GM12878 (cell line): ENCODE measurements at regions not wholly inside any gene's neighbourhood (a gene's known extent, or its start where the extent isn't known, plus 50 kb on each side); places are given as distances from the start of the nearest gene placed in this dataset.

Experiments
- ATAC-seq: fragments of 200-7000 bp; cut with Tn5 transposase; 3 replicates; pipeline ENCODE4 v1.9.1; 2020; ENCODE audit warnings: mild to moderate bottlenecking, moderate library complexity
- BruUV-seq: library from RNA; stranded (reverse); fragments of 400-500 nt; replicated peaks from 2 replicates; lab custom pipeline; 2021; lab: Mats Ljungman, UMichigan
- CTCF ChIA-PET: fragments of 300-600 bp; sonication (Branson Sonifier 250); formaldehyde crosslinking; extraction: SDS; loops from one replicate; lab custom pipeline; 2021; ENCODE audit warnings: inconsistent platforms; lab: Yijun Ruan, JAX
- POLR2A ChIA-PET: fragments of 350-600 bp; formaldehyde crosslinking; extraction: SDS; loops from one replicate; lab custom pipeline; 2021; ENCODE audit warnings: inconsistent platforms; lab: Charles Lee
- RAD21 ChIA-PET: fragments of 300-600 bp; sonication (Branson Sonifier 250); formaldehyde crosslinking; loops from one replicate; lab custom pipeline; 2023; ENCODE audit warnings: antibody characterized with exemption; ENCODE audit not compliant: unreplicated experiment; lab: Charles Lee
- SMC1A ChIA-PET: fragments of 300-600 bp; sonication (Branson Sonifier 250); formaldehyde crosslinking; loops from one replicate; lab custom pipeline; 2023; ENCODE audit not compliant: unreplicated experiment, uncharacterized antibody; lab: Charles Lee
- DNase-seq: peaks from one replicate; pipeline ENCODE4 v3.0.0-alpha.2; 2011; ENCODE audit warnings: low read depth, low spot score
- FAIRE-seq: peaks from 3 replicates; lab custom pipeline; 2011; peaks lifted over from hg19 to GRCh38; lab: Jason Lieb, UNC
- H2AFZ ChIP-seq: 2 replicates; pipeline ENCODE4 v1.6.0; 2011; ENCODE audit warnings: low read depth, low read length, control low read depth; ENCODE audit not compliant: control insufficient read depth
- H3K27ac ChIP-seq: 2 replicates; pipeline ENCODE4 v1.5.1; 2011; ENCODE audit warnings: control low read depth; ENCODE audit not compliant: control insufficient read depth, insufficient read depth
- H3K27me3 ChIP-seq, 2 experiments: replicated peaks in 1 of 2; 2 replicates each; pipeline versions ENCODE4 v1.6.0 to v1.6.1; 2011; ENCODE audit warnings: low read length in 1 of 2; ENCODE audit not compliant: control insufficient read depth in 2 of 2, insufficient read depth in 2 of 2
- H3K36me3 ChIP-seq, 2 experiments: 2 replicates each; pipeline ENCODE4 v1.5.1; 2011; ENCODE audit warnings: low read length in 1 of 2; ENCODE audit not compliant: control insufficient read depth in 2 of 2, insufficient read depth in 2 of 2
- H3K4me1 ChIP-seq: 2 replicates; pipeline ENCODE4 v1.6.1; 2011; ENCODE audit warnings: mild to moderate bottlenecking, low read length, moderate library complexity, mixed read lengths; ENCODE audit not compliant: control insufficient read depth, insufficient read depth
- H3K4me2 ChIP-seq: 2 replicates; pipeline ENCODE4 v1.6.0; 2011; ENCODE audit warnings: control low read depth; ENCODE audit not compliant: control insufficient read depth, insufficient read depth
- H3K4me3 ChIP-seq: fragments of 200-600 bp; sonication (generic); 2 replicates; pipeline ENCODE4 v1.5.1; 2016
- H3K79me2 ChIP-seq: 2 replicates; pipeline ENCODE4 v1.6.0; 2011; ENCODE audit warnings: low read length; ENCODE audit not compliant: control insufficient read depth, insufficient read depth
- H3K9ac ChIP-seq: 2 replicates; pipeline ENCODE4 v1.8.0; 2011; ENCODE audit warnings: low read length, control low read depth, mixed read lengths; ENCODE audit not compliant: control insufficient read depth, insufficient read depth
- H3K9me3 ChIP-seq: replicated peaks from 3 replicates; pipeline ENCODE4 v1.5.1; 2011; ENCODE audit warnings: mild to moderate bottlenecking, low read length; ENCODE audit not compliant: control insufficient read depth, insufficient read depth
- H4K20me1 ChIP-seq: 2 replicates; pipeline ENCODE4 v1.6.0; 2011; ENCODE audit not compliant: control insufficient read depth, insufficient read depth
- ASH2L ChIP-seq: fragments of 300-600, 200-600 bp; sonication (generic); IDR thresholded peaks from 2 replicates; pipeline ENCODE4 v1.6.1; 2017; ENCODE audit warnings: low read depth, mild to moderate bottlenecking, borderline replicate concordance
- BMI1 ChIP-seq: fragments of 450-650 bp; IDR thresholded peaks from 2 replicates; pipeline ENCODE4 v1.6.1; 2016; ENCODE audit warnings: mild to moderate bottlenecking, moderate library complexity, borderline replicate concordance
- BRCA1 ChIP-seq: IDR thresholded peaks from 2 replicates; pipeline ENCODE4 v1.6.1; 2011; ENCODE audit warnings: low read depth, low read length, improper control_type of control experiment
- CBX5 ChIP-seq: sonication (generic); IDR thresholded peaks from 2 replicates; pipeline ENCODE4 v1.6.1; 2016; ENCODE audit warnings: low read depth, moderate library complexity, mild to moderate bottlenecking, inconsistent platforms
- CHD4 ChIP-seq: fragments of 200-600 bp; sonication (generic); IDR thresholded peaks from 2 replicates; pipeline ENCODE4 v1.6.1; 2016; ENCODE audit warnings: mild to moderate bottlenecking
- FOXM1 ChIP-seq: IDR thresholded peaks from 2 replicates; pipeline ENCODE4 v1.6.1; 2012; ENCODE audit warnings: low read depth, mild to moderate bottlenecking, inconsistent platforms, low read length, moderate library complexity
- HCFC1 ChIP-seq: fragments of 150-350 bp; IDR thresholded peaks from 2 replicates; pipeline ENCODE4 v1.6.1; 2014; ENCODE audit warnings: low read length
- IKZF1 ChIP-seq: fragments of 450-650 bp; conservative IDR thresholded peaks from 2 replicates; pipeline ENCODE4 v1.6.1; 2017; ENCODE audit warnings: antibody characterized with exemption, mild to moderate bottlenecking
- IKZF2 ChIP-seq, 2 experiments: fragments of 450-650 bp; IDR thresholded peaks; 2 replicates each; pipeline ENCODE4 v1.6.1; 2017; ENCODE audit warnings: mild to moderate bottlenecking in 2 of 2, moderate library complexity in 2 of 2
- KDM1A ChIP-seq: fragments of 200-600 bp; sonication (generic); IDR thresholded peaks from 2 replicates; pipeline ENCODE4 v1.6.1; 2016; ENCODE audit warnings: borderline replicate concordance
- MEF2B ChIP-seq: fragments of 450-650 bp; IDR thresholded peaks from 2 replicates; pipeline ENCODE4 v1.6.1; 2018; ENCODE audit warnings: mild to moderate bottlenecking, moderate library complexity; ENCODE audit not compliant: partially characterized antibody, poor library complexity, severe bottlenecking
- RBBP5 ChIP-seq: fragments of 200-600 bp; sonication (generic); conservative IDR thresholded peaks from 2 replicates; pipeline ENCODE4 v1.6.1; 2016
- SIN3A ChIP-seq: IDR thresholded peaks from 2 replicates; pipeline ENCODE4 v1.6.1; 2012; ENCODE audit warnings: low read depth, low read length, improper control_type of control experiment
- SIX5 ChIP-seq: IDR thresholded peaks from 2 replicates; pipeline ENCODE4 v1.6.1; 2011; ENCODE audit warnings: mild to moderate bottlenecking, low read depth, low read length, moderate library complexity; ENCODE audit not compliant: severe bottlenecking
- SMAD1 ChIP-seq: fragments of 450-650 bp; IDR thresholded peaks from 2 replicates; pipeline ENCODE4 v1.6.1; 2018; ENCODE audit warnings: mild to moderate bottlenecking, low read depth; ENCODE audit not compliant: partially characterized antibody
- SPI1 ChIP-seq: IDR thresholded peaks from 2 replicates; pipeline ENCODE4 v1.6.1; 2011; ENCODE audit warnings: low read depth, mild to moderate bottlenecking, low read length, moderate library complexity, borderline replicate concordance; ENCODE audit not compliant: insufficient read depth
- ZNF24 ChIP-seq: fragments of 450-650 bp; IDR thresholded peaks from 2 replicates; pipeline ENCODE4 v1.6.1; 2017; ENCODE audit warnings: antibody characterized with exemption, mild to moderate bottlenecking
- ZZZ3 ChIP-seq: IDR thresholded peaks from 2 replicates; pipeline ENCODE4 v1.6.1; 2011; ENCODE audit warnings: low read depth; ENCODE audit not compliant: control insufficient read depth, insufficient read length
- WGBS: methylation state at CpG from one replicate; pipeline ENCODE4 v1.1.6; 2016; ENCODE audit warnings: low lambda C conversion rate; ENCODE audit not compliant: insufficient replicate concordance, insufficient coverage; ENCODE audit errors: missing lambda C conversion rate; 5-methylcytosine and 5-hydroxymethylcytosine counted together
- in situ Hi-C: fragments of 300-500 bp; cut with MboI; formaldehyde crosslinking; loops from 9 replicates; pipeline ENCODE4 v1.14.3; 2018; ENCODE audit warnings: mixed read lengths
- intact Hi-C: fragments of 100-400 bp; cut with micrococcal nuclease; formaldehyde crosslinking; loops from one replicate; pipeline ENCODE4 v1.14.2; 2022; ENCODE audit not compliant: unreplicated experiment
- TF ChIP-seq, protein P1 (sequence below): IDR thresholded peaks from 2 replicates; pipeline ENCODE4 v1.6.1; 2012; ENCODE audit warnings: improper control_type of control experiment, low read depth, low read length; ENCODE audit not compliant: insufficient replicate concordance
- TF ChIP-seq, protein P2 (sequence below): IDR thresholded peaks from 2 replicates; pipeline ENCODE4 v1.6.1; 2012; ENCODE audit warnings: low read depth, low read length, improper control_type of control experiment

DNA sequence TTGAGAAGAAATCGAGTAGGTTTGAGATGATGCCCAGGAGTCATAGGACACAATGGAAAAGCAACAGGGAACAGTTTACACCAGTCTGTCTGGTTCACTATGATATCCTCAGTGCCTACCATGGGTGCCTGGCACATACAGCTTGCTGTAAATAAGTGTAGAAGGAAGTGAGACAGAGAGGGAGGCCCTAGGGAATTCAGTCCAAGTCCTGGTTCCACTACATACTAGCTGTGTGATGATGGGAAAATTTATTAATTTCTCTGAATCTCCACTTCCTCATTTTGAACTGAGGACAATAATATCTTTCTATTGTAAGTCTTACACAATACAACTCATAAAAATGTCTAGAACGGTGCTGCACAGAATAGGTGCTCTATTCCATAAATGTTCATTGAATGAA is 53.3 kb upstream of the LYRM9 start:
- DNase-seq: no peak
- no peak overlapping the region for H3K4me2 ChIP-seq
- SMC1A ChIA-PET: interaction anchor here (0.6 to 3.5 kb wide), 9 partner anchors 12 to 909 kb away, joined by 3 to 22 read pairs (median 3); partner anchors contain the start of gene LYRM9
- no peak overlapping the region for H3K27ac ChIP-seq
- no peaks in the 10 kb centered on the region for H3K9me3 ChIP-seq
- no peak overlapping the region for H2AFZ ChIP-seq
- WGBS: 0% methylated on average over 2 of the region's 2 CpGs
- RAD21 ChIA-PET: interaction anchor here (0.9 to 5.4 kb wide), 6 partner anchors 30 to 138 kb away, joined by 3 to 25 read pairs (median 4); no protein-coding TSS in a partner anchor
- H3K9ac ChIP-seq: no peak overlapping the region
- H3K4me1 ChIP-seq: peaks cover 7% of the 10 kb centered on the region; the same call in 1 of the 2 replicates
- H4K20me1 ChIP-seq: no peaks in the 10 kb centered on the region
- CTCF ChIA-PET: interaction anchor here (0.7 to 2.5 kb wide), 6 partner anchors 8 to 305 kb away, joined by 3 to 8 read pairs (median 4); partner anchors contain the start of gene LYRM9
- in situ Hi-C loops (no loop called here), intact Hi-C loops (loop anchor here (5.0 kb wide), 1 partner anchor 54 kb away; the partner anchor contains the start of gene LYRM9)
- peak; percentile 47 for ATAC-seq
- H3K4me3 ChIP-seq: no peak overlapping the region
- no peaks in the 10 kb centered on the region for H3K36me3 ChIP-seq
- no peaks in the 10 kb centered on the region for H3K79me2 ChIP-seq
- no TSS peak for BruUV-seq
- POLR2A ChIA-PET: interaction anchor here (0.6 to 1.7 kb wide), 2 partner anchors 95 to 492 kb away, joined by 3 read pairs; no protein-coding TSS in a partner anchor
- H3K27me3 ChIP-seq: no peaks in the 10 kb centered on the region
- FAIRE-seq: no peak
- TF ChIP-seq KDM1A: no peak
- TF ChIP-seq, protein P1, sequence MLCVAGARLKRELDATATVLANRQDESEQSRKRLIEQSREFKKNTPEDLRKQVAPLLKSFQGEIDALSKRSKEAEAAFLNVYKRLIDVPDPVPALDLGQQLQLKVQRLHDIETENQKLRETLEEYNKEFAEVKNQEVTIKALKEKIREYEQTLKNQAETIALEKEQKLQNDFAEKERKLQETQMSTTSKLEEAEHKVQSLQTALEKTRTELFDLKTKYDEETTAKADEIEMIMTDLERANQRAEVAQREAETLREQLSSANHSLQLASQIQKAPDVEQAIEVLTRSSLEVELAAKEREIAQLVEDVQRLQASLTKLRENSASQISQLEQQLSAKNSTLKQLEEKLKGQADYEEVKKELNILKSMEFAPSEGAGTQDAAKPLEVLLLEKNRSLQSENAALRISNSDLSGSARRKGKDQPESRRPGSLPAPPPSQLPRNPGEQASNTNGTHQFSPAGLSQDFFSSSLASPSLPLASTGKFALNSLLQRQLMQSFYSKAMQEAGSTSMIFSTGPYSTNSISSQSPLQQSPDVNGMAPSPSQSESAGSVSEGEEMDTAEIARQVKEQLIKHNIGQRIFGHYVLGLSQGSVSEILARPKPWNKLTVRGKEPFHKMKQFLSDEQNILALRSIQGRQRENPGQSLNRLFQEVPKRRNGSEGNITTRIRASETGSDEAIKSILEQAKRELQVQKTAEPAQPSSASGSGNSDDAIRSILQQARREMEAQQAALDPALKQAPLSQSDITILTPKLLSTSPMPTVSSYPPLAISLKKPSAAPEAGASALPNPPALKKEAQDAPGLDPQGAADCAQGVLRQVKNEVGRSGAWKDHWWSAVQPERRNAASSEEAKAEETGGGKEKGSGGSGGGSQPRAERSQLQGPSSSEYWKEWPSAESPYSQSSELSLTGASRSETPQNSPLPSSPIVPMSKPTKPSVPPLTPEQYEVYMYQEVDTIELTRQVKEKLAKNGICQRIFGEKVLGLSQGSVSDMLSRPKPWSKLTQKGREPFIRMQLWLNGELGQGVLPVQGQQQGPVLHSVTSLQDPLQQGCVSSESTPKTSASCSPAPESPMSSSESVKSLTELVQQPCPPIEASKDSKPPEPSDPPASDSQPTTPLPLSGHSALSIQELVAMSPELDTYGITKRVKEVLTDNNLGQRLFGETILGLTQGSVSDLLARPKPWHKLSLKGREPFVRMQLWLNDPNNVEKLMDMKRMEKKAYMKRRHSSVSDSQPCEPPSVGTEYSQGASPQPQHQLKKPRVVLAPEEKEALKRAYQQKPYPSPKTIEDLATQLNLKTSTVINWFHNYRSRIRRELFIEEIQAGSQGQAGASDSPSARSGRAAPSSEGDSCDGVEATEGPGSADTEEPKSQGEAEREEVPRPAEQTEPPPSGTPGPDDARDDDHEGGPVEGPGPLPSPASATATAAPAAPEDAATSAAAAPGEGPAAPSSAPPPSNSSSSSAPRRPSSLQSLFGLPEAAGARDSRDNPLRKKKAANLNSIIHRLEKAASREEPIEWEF: no peak
- TF ChIP-seq SIX5: no peak
- peak; percentile 83 for TF ChIP-seq MEF2B
- TF ChIP-seq CBX5: no peak
- no peak for TF ChIP-seq BRCA1
- no peak for TF ChIP-seq SIN3A
- no peak for TF ChIP-seq ZZZ3
- peak in 1 of 2 experiments; percentile 54; a peak in 2 of 4 replicates for TF ChIP-seq IKZF2 (IDR thresholded peaks at IDR 0.05)
- no peak for TF ChIP-seq ASH2L
- TF ChIP-seq FOXM1: no peak
- TF ChIP-seq CHD4: no peak
- no peak for TF ChIP-seq HCFC1
- TF ChIP-seq IKZF1: peak; percentile 47
- TF ChIP-seq, protein P2, sequence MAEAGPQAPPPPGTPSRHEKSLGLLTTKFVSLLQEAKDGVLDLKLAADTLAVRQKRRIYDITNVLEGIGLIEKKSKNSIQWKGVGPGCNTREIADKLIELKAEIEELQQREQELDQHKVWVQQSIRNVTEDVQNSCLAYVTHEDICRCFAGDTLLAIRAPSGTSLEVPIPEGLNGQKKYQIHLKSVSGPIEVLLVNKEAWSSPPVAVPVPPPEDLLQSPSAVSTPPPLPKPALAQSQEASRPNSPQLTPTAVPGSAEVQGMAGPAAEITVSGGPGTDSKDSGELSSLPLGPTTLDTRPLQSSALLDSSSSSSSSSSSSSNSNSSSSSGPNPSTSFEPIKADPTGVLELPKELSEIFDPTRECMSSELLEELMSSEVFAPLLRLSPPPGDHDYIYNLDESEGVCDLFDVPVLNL: no peak
- peak; percentile 60; the same call in 1 of the 2 replicates for TF ChIP-seq ZNF24
- peak; percentile 82 for TF ChIP-seq SPI1
- no peak for TF ChIP-seq RBBP5
- TF ChIP-seq SMAD1: no peak
- TF ChIP-seq BMI1: no peak
